Neuronal stem cell (in vitro differentiated cells): ENCODE measurements at regions not wholly inside any gene's neighbourhood (a gene's known extent, or its start where the extent isn't known, plus 50 kb on each side); places are given as distances from the start of the nearest gene placed in this dataset. TPM values are rescaled to one million over a fixed set of nuclear protein-coding genes. Genes with fewer than 3 reads are reported as not detected.

Source experiments
- DNase-seq: peaks from one replicate; pipeline ENCODE4 v3.0.0-alpha.2; 2013; ENCODE audit warnings: low spot score
- H2AFZ ChIP-seq: one replicate; pipeline ENCODE4 v1.6.1; 2013; ENCODE audit warnings: mild to moderate bottlenecking, low read length, inconsistent platforms
- H2AK5ac ChIP-seq: 2 replicates; pipeline ENCODE4 v1.6.1; 2013; ENCODE audit warnings: low read depth, mild to moderate bottlenecking, inconsistent platforms, low read length, moderate library complexity, mixed read lengths
- H2BK120ac ChIP-seq: 2 replicates; pipeline ENCODE4 v1.6.1; 2013; ENCODE audit warnings: low read depth, mild to moderate bottlenecking, inconsistent platforms, low read length, moderate library complexity, mixed read lengths
- H2BK12ac ChIP-seq: one replicate; pipeline ENCODE4 v1.6.1; 2013; ENCODE audit warnings: low read length, inconsistent platforms
- H2BK15ac ChIP-seq: 2 replicates; pipeline ENCODE4 v1.6.1; 2013; ENCODE audit warnings: mild to moderate bottlenecking, low read length, inconsistent platforms, mixed read lengths
- H2BK5ac ChIP-seq: one replicate; pipeline ENCODE4 v1.6.1; 2013; ENCODE audit warnings: inconsistent platforms, mild to moderate bottlenecking, low read length, moderate library complexity
- H3K14ac ChIP-seq: one replicate; pipeline ENCODE4 v1.6.1; 2013; ENCODE audit warnings: low read length, inconsistent platforms
- H3K18ac ChIP-seq: 2 replicates; pipeline ENCODE4 v1.6.1; 2013; ENCODE audit warnings: low read length, inconsistent platforms
- H3K23ac ChIP-seq: 2 replicates; pipeline ENCODE4 v1.6.1; 2013; ENCODE audit warnings: low read depth, mild to moderate bottlenecking, mixed read lengths, low read length, inconsistent platforms; ENCODE audit not compliant: poor library complexity
- H3K27ac ChIP-seq: replicated peaks from 3 replicates; pipeline ENCODE4 v1.5.1; 2013; ENCODE audit warnings: low read length, inconsistent platforms
- H3K27me3 ChIP-seq, 3 experiments: 2 replicates each; pipeline ENCODE4 v1.6.1; 2013; ENCODE audit warnings: low read length in 3 of 3, mild to moderate bottlenecking in 2 of 3, inconsistent platforms in 1 of 3, low read depth in 1 of 3, mixed read lengths in 1 of 3, moderate library complexity in 1 of 3; ENCODE audit not compliant: control insufficient read depth in 3 of 3, insufficient read depth in 3 of 3
- H3K36me3 ChIP-seq, 2 donors: replicated peaks in 1 of 2; 2 replicates each; pipeline ENCODE4 v1.6.1; 2013; ENCODE audit warnings: low read length in 2 of 2; ENCODE audit not compliant: control insufficient read depth in 2 of 2, insufficient read depth in 2 of 2
- H3K4ac ChIP-seq: 2 replicates; pipeline ENCODE4 v1.6.1; 2013; ENCODE audit warnings: inconsistent platforms, mild to moderate bottlenecking, low read length, moderate library complexity
- H3K4me1 ChIP-seq, 2 donors: 1 replicate in 1 of 2; 2 replicates in 1 of 2; pipeline ENCODE4 v1.6.1; 2013; ENCODE audit warnings: low read length in 2 of 2, low read depth in 1 of 2; ENCODE audit not compliant: control insufficient read depth in 2 of 2, insufficient read depth in 1 of 2
- H3K4me2 ChIP-seq: one replicate; pipeline ENCODE4 v1.6.1; 2013; ENCODE audit warnings: mild to moderate bottlenecking, low read length, inconsistent platforms; ENCODE audit not compliant: insufficient read depth, poor library complexity, severe bottlenecking
- H3K4me3 ChIP-seq, 2 donors: 2 replicates each; pipeline ENCODE4 v1.5.1; 2013; ENCODE audit warnings: low read length in 2 of 2, mild to moderate bottlenecking in 2 of 2, inconsistent platforms in 1 of 2, moderate library complexity in 1 of 2
- H3K79me1 ChIP-seq: one replicate; pipeline ENCODE4 v1.6.1; 2013; ENCODE audit warnings: low read depth, mild to moderate bottlenecking, inconsistent platforms, low read length, moderate library complexity
- H3K9ac ChIP-seq: one replicate; pipeline ENCODE4 v1.6.1; 2013; ENCODE audit warnings: mild to moderate bottlenecking, low read depth, low read length, inconsistent platforms; ENCODE audit not compliant: poor library complexity
- H3K9me3 ChIP-seq, 2 donors: replicated peaks in 1 of 2; 2 replicates each; pipeline versions ENCODE3 to v1.6.1; 2013; ENCODE audit warnings: low read length in 2 of 2, mild to moderate bottlenecking in 2 of 2, inconsistent platforms in 1 of 2, low read depth in 1 of 2, mixed read lengths in 1 of 2, moderate library complexity in 1 of 2; ENCODE audit not compliant: control insufficient read depth in 2 of 2, insufficient read depth in 1 of 2
- H4K8ac ChIP-seq: one replicate; pipeline ENCODE4 v1.6.1; 2013; ENCODE audit warnings: low read depth, mild to moderate bottlenecking, inconsistent platforms, low read length, moderate library complexity
- H4K91ac ChIP-seq: one replicate; pipeline ENCODE4 v1.6.1; 2013; ENCODE audit warnings: low read length, low read depth, mild to moderate bottlenecking, inconsistent platforms; ENCODE audit not compliant: poor library complexity
- WGBS, 2 donors: extraction: QIAGEN DNeasy Blood & Tissue Kit; methylation state at CpG; one replicate each; pipeline ENCODE4 v1.1.7; 2013; ENCODE audit warnings: missing lambda C conversion rate in 2 of 2, mixed read lengths in 1 of 2; ENCODE audit not compliant: insufficient read length in 2 of 2, insufficient replicate concordance in 1 of 2; ENCODE audit errors: extremely low coverage in 2 of 2; 5-methylcytosine and 5-hydroxymethylcytosine counted together
- small RNA-seq: library from polyadenylated mRNA; stranded (forward); fragments of <200 nt; extraction: miRNeasy Mini kit (QIAGEN cat#:217004); gene quantifications from one replicate; pipeline ENCODE3, GENCODE V24; 2013; ENCODE audit not compliant: insufficient read depth

GRCh38 chr13:87607266-87607665 lies 63.9 kb upstream of the SLITRK5 start:
- Histone ChIP-seq H3K36me3 (no peaks in the 10 kb centered on the region), H3K4ac (no peak overlapping the region), H2AFZ (no peak overlapping the region), H2BK12ac (no peak overlapping the region), H3K4me2 (no peak overlapping the region), H3K9ac (no peak overlapping the region), H3K9me3 (peaks cover 0 to 2% of the 10 kb centered on the region in 2 donors), H2BK120ac (no peak overlapping the region), H2AK5ac (no peak overlapping the region), H3K18ac (no peak overlapping the region), H2BK5ac (no peak overlapping the region), H3K27me3 (no peaks in the 10 kb centered on the region), H3K23ac (no peak overlapping the region), H3K14ac (no peak overlapping the region), H4K91ac (no peak overlapping the region), H3K4me1 (peaks cover 0 to 1% of the 10 kb centered on the region in 2 donors), H2BK15ac (no peak overlapping the region), H3K27ac (no peak overlapping the region), H3K79me1 (no peaks in the 10 kb centered on the region), H4K8ac (no peak overlapping the region), H3K4me3 (no peak overlapping the region)
- DNase-seq, result no peak
- no CpG with 5 or more reads among the region's 2 CpGs for WGBS, 2 donors

GRCh38 chr13:87614276-87614675 lies 56.9 kb upstream of the SLITRK5 start:
- Histone ChIP-seq H4K8ac (no peak overlapping the region), H2BK15ac (no peak overlapping the region), H2AFZ (no peak overlapping the region), H3K14ac (no peak overlapping the region), H3K4ac (no peak overlapping the region), H3K23ac (no peak overlapping the region), H3K27ac (no peak overlapping the region), H3K36me3 (no peaks in the 10 kb centered on the region), H3K4me2 (no peak overlapping the region), H3K4me1 (no peaks in the 10 kb centered on the region), H4K91ac (no peak overlapping the region), H3K9me3 (peaks cover 0 to 2% of the 10 kb centered on the region in 2 donors), H3K27me3 (no peaks in the 10 kb centered on the region), H2AK5ac (no peak overlapping the region), H3K79me1 (no peaks in the 10 kb centered on the region), H3K9ac (no peak overlapping the region), H3K4me3 (no peak overlapping the region), H2BK12ac (no peak overlapping the region), H2BK5ac (no peak overlapping the region), H2BK120ac (no peak overlapping the region), H3K18ac (no peak overlapping the region)
- no CpG with 5 or more reads among the region's 2 CpGs for WGBS, 2 donors
- no peak for DNase-seq

Small RNA genes lying in the stretch of these regions (small RNA-seq; reads per million reads assigned to genes)
- gene UBBP5, result not detected
